Central memory CD8-positive, alpha-beta T cell (primary cell): ENCODE measurements at regions not wholly inside any gene's neighbourhood (a gene's known extent, or its start where the extent isn't known, plus 50 kb on each side); places are given as distances from the start of the nearest gene placed in this dataset.

ENCODE experiments used
- ATAC-seq: fragments of 150-1000 bp; cut with Tn5 transposase; replicated peaks from 2 replicates; pipeline ENCODE4 v1.10.0; 2022; ENCODE audit warnings: mild to moderate bottlenecking, moderate FRiP score, moderate number of reproducible peaks; ENCODE audit not compliant: poor library complexity, severe bottlenecking; ENCODE audit errors: extremely low read depth
- DNase-seq, 2 donors: peaks; one replicate each; pipeline ENCODE4 v3.0.0; 2021; ENCODE audit warnings: low spot score in 2 of 2
- H3K27ac Mint-ChIP-seq: one replicate; pipeline ENCODE4 v1.8.0; 2022; ENCODE audit warnings: low read depth, mild to moderate bottlenecking, moderate library complexity, mixed read lengths
- H3K27me3 Mint-ChIP-seq: one replicate; pipeline ENCODE4 v1.8.0; 2022; ENCODE audit warnings: mixed read lengths
- H3K36me3 Mint-ChIP-seq: one replicate; pipeline ENCODE4 v1.8.0; 2022; ENCODE audit warnings: mild to moderate bottlenecking, moderate library complexity, mixed read lengths; ENCODE audit not compliant: insufficient read depth
- H3K4me1 Mint-ChIP-seq: one replicate; pipeline ENCODE4 v1.8.0; 2022; ENCODE audit warnings: mixed read lengths
- H3K4me3 Mint-ChIP-seq: one replicate; pipeline ENCODE4 v1.8.0; 2022; ENCODE audit warnings: mild to moderate bottlenecking, moderate library complexity, mixed read lengths
- H3K9me3 Mint-ChIP-seq: one replicate; pipeline ENCODE4 v1.8.0; 2022; ENCODE audit warnings: mixed read lengths

- Mint-ChIP-seq H3K36me3 (no peaks in the 10 kb centered on the region), H3K27ac (no peak overlapping the region), H3K4me3 (no peak overlapping the region), H3K4me1 (no peaks in the 10 kb centered on the region), H3K27me3 (peaks cover 27% of the 10 kb centered on the region), H3K9me3 (no peaks in the 10 kb centered on the region)
- DNase-seq = no peak
- ATAC-seq = no peak
Observed at GRCh38 chr7:22664988-22665798, 61.8 kb upstream of the IL6 start.

- H3K27ac Mint-ChIP-seq = no peak overlapping the region
- ATAC-seq = no peak
- H3K4me3 Mint-ChIP-seq = no peak overlapping the region
- no peaks in the 10 kb centered on the region for H3K4me1 Mint-ChIP-seq
- no peak for DNase-seq
- no peaks in the 10 kb centered on the region for H3K9me3 Mint-ChIP-seq
- no peaks in the 10 kb centered on the region for H3K36me3 Mint-ChIP-seq
- peaks cover 22% of the 10 kb centered on the region for H3K27me3 Mint-ChIP-seq
Observed at GRCh38 chr7:22663721-22664120, 63.3 kb upstream of the IL6 start.

- no peaks in the 10 kb centered on the region for H3K9me3 Mint-ChIP-seq
- H3K4me3 Mint-ChIP-seq = no peak overlapping the region
- H3K27me3 Mint-ChIP-seq = peaks cover 19% of the 10 kb centered on the region
- no peaks in the 10 kb centered on the region for H3K36me3 Mint-ChIP-seq
- no peak overlapping the region for H3K27ac Mint-ChIP-seq
- H3K4me1 Mint-ChIP-seq = no peaks in the 10 kb centered on the region
- no peak for DNase-seq
- ATAC-seq = no peak
Observed at GRCh38 chr7:22663357-22663718, 63.7 kb upstream of the IL6 start.

GRCh38 chr7:22662556-22663356, 64.2 kb upstream of the IL6 start:
- peaks cover 18% of the 10 kb centered on the region for H3K27me3 Mint-ChIP-seq
- H3K4me3 Mint-ChIP-seq = no peak overlapping the region
- no peak overlapping the region for H3K27ac Mint-ChIP-seq
- ATAC-seq (no peak), DNase-seq (no peak)
- no peaks in the 10 kb centered on the region for H3K9me3 Mint-ChIP-seq
- no peaks in the 10 kb centered on the region for H3K36me3 Mint-ChIP-seq
- H3K4me1 Mint-ChIP-seq = no peaks in the 10 kb centered on the region

- DNase-seq (no peak), ATAC-seq (peak; percentile 36)
- Mint-ChIP-seq H3K27ac (no peak overlapping the region), H3K27me3 (peaks cover 18% of the 10 kb centered on the region), H3K4me1 (no peaks in the 10 kb centered on the region), H3K9me3 (no peaks in the 10 kb centered on the region), H3K4me3 (no peak overlapping the region), H3K36me3 (no peaks in the 10 kb centered on the region)
Observed at GRCh38 chr7:22662036-22662435, 65.0 kb upstream of the IL6 start.

- no peak overlapping the region for H3K27ac Mint-ChIP-seq
- no peak for DNase-seq
- no peak overlapping the region for H3K4me3 Mint-ChIP-seq
- no peaks in the 10 kb centered on the region for H3K9me3 Mint-ChIP-seq
- H3K36me3 Mint-ChIP-seq = no peaks in the 10 kb centered on the region
- H3K4me1 Mint-ChIP-seq = no peaks in the 10 kb centered on the region
- H3K27me3 Mint-ChIP-seq = peaks cover 9% of the 10 kb centered on the region
- ATAC-seq = no peak
Observed at GRCh38 chr7:22660732-22661131, 66.3 kb upstream of the IL6 start.

- Mint-ChIP-seq H3K4me1 (no peaks in the 10 kb centered on the region), H3K36me3 (no peaks in the 10 kb centered on the region), H3K27ac (no peak overlapping the region), H3K27me3 (peaks cover 9% of the 10 kb centered on the region), H3K4me3 (no peak overlapping the region), H3K9me3 (no peaks in the 10 kb centered on the region)
- ATAC-seq (no peak), DNase-seq (no peak)
Observed at GRCh38 chr7:22660293-22660692, 66.7 kb upstream of the IL6 start.

- Mint-ChIP-seq H3K27me3 (peaks cover 9% of the 10 kb centered on the region), H3K9me3 (no peaks in the 10 kb centered on the region), H3K4me3 (no peak overlapping the region), H3K36me3 (no peaks in the 10 kb centered on the region), H3K4me1 (no peaks in the 10 kb centered on the region), H3K27ac (no peak overlapping the region)
- ATAC-seq (no peak), DNase-seq (no peak)
Observed at GRCh38 chr7:22659741-22660140, 67.3 kb upstream of the IL6 start.

- Mint-ChIP-seq H3K27me3 (peaks cover 9% of the 10 kb centered on the region), H3K4me1 (no peaks in the 10 kb centered on the region), H3K36me3 (no peaks in the 10 kb centered on the region), H3K4me3 (no peak overlapping the region), H3K27ac (no peak overlapping the region), H3K9me3 (no peaks in the 10 kb centered on the region)
- no peak for ATAC-seq
- no peak for DNase-seq
Observed at GRCh38 chr7:22658031-22658430, 69.0 kb upstream of the IL6 start.

GRCh38 chr7:22657479-22657878, 69.5 kb upstream of the IL6 start:
- DNase-seq = no peak
- no peaks in the 10 kb centered on the region for H3K9me3 Mint-ChIP-seq
- no peak for ATAC-seq
- no peaks in the 10 kb centered on the region for H3K4me1 Mint-ChIP-seq
- H3K27me3 Mint-ChIP-seq = peaks cover 9% of the 10 kb centered on the region
- H3K4me3 Mint-ChIP-seq = no peak overlapping the region
- H3K36me3 Mint-ChIP-seq = no peaks in the 10 kb centered on the region
- no peak overlapping the region for H3K27ac Mint-ChIP-seq

GRCh38 chr7:22655781-22656180, 71.2 kb upstream of the IL6 start:
- Mint-ChIP-seq H3K9me3 (no peaks in the 10 kb centered on the region), H3K27me3 (peaks cover 9% of the 10 kb centered on the region), H3K27ac (no peak overlapping the region), H3K4me1 (no peaks in the 10 kb centered on the region), H3K36me3 (no peaks in the 10 kb centered on the region), H3K4me3 (no peak overlapping the region)
- ATAC-seq (no peak), DNase-seq (no peak)

- H3K4me1 Mint-ChIP-seq = no peaks in the 10 kb centered on the region
- no peak overlapping the region for H3K27ac Mint-ChIP-seq
- H3K27me3 Mint-ChIP-seq = peaks cover 9% of the 10 kb centered on the region
- H3K4me3 Mint-ChIP-seq = no peak overlapping the region
- DNase-seq = no peak
- no peaks in the 10 kb centered on the region for H3K9me3 Mint-ChIP-seq
- no peak for ATAC-seq
- no peaks in the 10 kb centered on the region for H3K36me3 Mint-ChIP-seq
Observed at GRCh38 chr7:22654831-22655230, 72.2 kb upstream of the IL6 start.

GRCh38 chr7:22653951-22654350, 73.0 kb upstream of the IL6 start:
- DNase-seq (no peak), ATAC-seq (no peak)
- Mint-ChIP-seq H3K4me3 (no peak overlapping the region), H3K4me1 (no peaks in the 10 kb centered on the region), H3K27ac (no peak overlapping the region), H3K27me3 (peaks cover 9% of the 10 kb centered on the region), H3K9me3 (no peaks in the 10 kb centered on the region), H3K36me3 (peaks cover 1% of the 10 kb centered on the region)
